ENCODE measurements at regions not wholly inside any gene's neighbourhood (a gene's known extent, or its start where the extent isn't known, plus 50 kb on each side); places are given as distances from the start of the nearest gene placed in this dataset.

- TF ChIP-seq ZNF133 (tag by site-specific recombination; IDR thresholded peaks at IDR 0.05) (no peak), HOXD13 (CRISPR knock-in tag; IDR thresholded peaks at IDR 0.05; ENCODE audit: borderline replicate concordance) (no peak), CTCF (tag by site-specific recombination; IDR thresholded peaks at IDR 0.05) (no peak), ZNF24 (tag by site-specific recombination; IDR thresholded peaks at IDR 0.05) (no peak), KLF1 (tag by site-specific recombination; IDR thresholded peaks at IDR 0.05) (no peak), ZNF311 (tag by site-specific recombination; IDR thresholded peaks at IDR 0.05; ENCODE audit: borderline replicate concordance) (no peak), ZNF16 (tag by site-specific recombination; IDR thresholded peaks at IDR 0.05; ENCODE audit: low read depth) (no peak), ZNF335 (tag by site-specific recombination; conservative IDR thresholded peaks at IDR 0.05) (no peak), ZNF645 (tag by site-specific recombination; IDR thresholded peaks at IDR 0.05) (no peak)
- TF ChIP-seq, protein P1, sequence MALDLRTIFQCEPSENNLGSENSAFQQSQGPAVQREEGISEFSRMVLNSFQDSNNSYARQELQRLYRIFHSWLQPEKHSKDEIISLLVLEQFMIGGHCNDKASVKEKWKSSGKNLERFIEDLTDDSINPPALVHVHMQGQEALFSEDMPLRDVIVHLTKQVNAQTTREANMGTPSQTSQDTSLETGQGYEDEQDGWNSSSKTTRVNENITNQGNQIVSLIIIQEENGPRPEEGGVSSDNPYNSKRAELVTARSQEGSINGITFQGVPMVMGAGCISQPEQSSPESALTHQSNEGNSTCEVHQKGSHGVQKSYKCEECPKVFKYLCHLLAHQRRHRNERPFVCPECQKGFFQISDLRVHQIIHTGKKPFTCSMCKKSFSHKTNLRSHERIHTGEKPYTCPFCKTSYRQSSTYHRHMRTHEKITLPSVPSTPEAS (tag by site-specific recombination; IDR thresholded peaks at IDR 0.05) = no peak
- TF ChIP-seq, protein P2, sequence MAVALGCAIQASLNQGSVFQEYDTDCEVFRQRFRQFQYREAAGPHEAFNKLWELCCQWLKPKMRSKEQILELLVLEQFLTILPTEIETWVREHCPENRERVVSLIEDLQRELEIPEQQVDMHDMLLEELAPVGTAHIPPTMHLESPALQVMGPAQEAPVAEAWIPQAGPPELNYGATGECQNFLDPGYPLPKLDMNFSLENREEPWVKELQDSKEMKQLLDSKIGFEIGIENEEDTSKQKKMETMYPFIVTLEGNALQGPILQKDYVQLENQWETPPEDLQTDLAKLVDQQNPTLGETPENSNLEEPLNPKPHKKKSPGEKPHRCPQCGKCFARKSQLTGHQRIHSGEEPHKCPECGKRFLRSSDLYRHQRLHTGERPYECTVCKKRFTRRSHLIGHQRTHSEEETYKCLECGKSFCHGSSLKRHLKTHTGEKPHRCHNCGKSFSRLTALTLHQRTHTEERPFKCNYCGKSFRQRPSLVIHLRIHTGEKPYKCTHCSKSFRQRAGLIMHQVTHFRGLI (tag by site-specific recombination; IDR thresholded peaks at IDR 0.05) = no peak
These were observed 461.2 kb downstream of the SETD4 start for GRCh38 chr21:35599164-35599563.

All from HEK293 (cell line).